Renal pelvis (tissue), 1 donor: ENCODE measurements at regions not wholly inside any gene's neighbourhood (a gene's known extent, or its start where the extent isn't known, plus 50 kb on each side); places are given as distances from the start of the nearest gene placed in this dataset.
A peak's percentile ranks its signal among the peaks of the same experiment; 100 is the strongest.
"Not testable (repeated sequence)": the region's sequence is repeated elsewhere in the genome, so short reads cannot be mapped to it uniquely, and the experiment has no call there.

Source experiments
- DNase-seq: peaks from one replicate; pipeline ENCODE4 v3.0.0-alpha.2; 2013

- peak; percentile 42 for DNase-seq
Measured at GRCh38 chr9:135273008-135273407, 185.5 kb downstream of the OLFM1 start.

GRCh38 chr9:135275163-135275562 lies 187.7 kb downstream of the OLFM1 start:
- DNase-seq, result no peak

GRCh38 chr9:135275571-135276289 lies 188.3 kb downstream of the OLFM1 start:
- DNase-seq, result no peak

GRCh38 chr9:135277219-135278201 lies 190.0 kb downstream of the OLFM1 start:
- DNase-seq, result no peak

- DNase-seq, result no peak
Measured at GRCh38 chr9:135278586-135278985, 191.1 kb downstream of the OLFM1 start.

GRCh38 chr9:135279385-135279784 lies 191.9 kb downstream of the OLFM1 start:
- no peak for DNase-seq

- no peak for DNase-seq
Measured at GRCh38 chr9:135279834-135280393, 192.4 kb downstream of the OLFM1 start.

GRCh38 chr9:135280666-135281065 lies 193.2 kb downstream of the OLFM1 start:
- DNase-seq, result no peak

GRCh38 chr9:135281151-135281550 lies 193.7 kb downstream of the OLFM1 start:
- DNase-seq, result no peak

GRCh38 chr9:135281791-135282737 lies 194.6 kb downstream of the OLFM1 start:
- peak; percentile 34 for DNase-seq

- no peak for DNase-seq
Measured at GRCh38 chr9:135282808-135283207, 195.3 kb downstream of the OLFM1 start.

GRCh38 chr9:135283671-135284070 lies 195.9 kb upstream of the PPP1R26 start:
- DNase-seq, result no peak

- DNase-seq, result no peak
Measured at GRCh38 chr9:135284386-135285134, 195.0 kb upstream of the PPP1R26 start.

- not testable (repeated sequence) for DNase-seq
Measured at GRCh38 chr9:135286187-135286925, 193.2 kb upstream of the PPP1R26 start.

- no peak for DNase-seq
Measured at GRCh38 chr9:135286961-135287360, 192.6 kb upstream of the PPP1R26 start.

- DNase-seq, result no peak
Measured at GRCh38 chr9:135287627-135288026, 192.0 kb upstream of the PPP1R26 start.

- DNase-seq, result no peak
Measured at GRCh38 chr9:135288054-135288453, 191.5 kb upstream of the PPP1R26 start.

GRCh38 chr9:135289081-135289491 lies 190.5 kb upstream of the PPP1R26 start:
- no peak for DNase-seq

GRCh38 chr9:135290086-135290485 lies 189.5 kb upstream of the PPP1R26 start:
- DNase-seq, result no peak

GRCh38 chr9:135290566-135290965 lies 189.0 kb upstream of the PPP1R26 start:
- no peak for DNase-seq
